GM23338 (cell line): ENCODE measurements at regions not wholly inside any gene's neighbourhood (a gene's known extent, or its start where the extent isn't known, plus 50 kb on each side); places are given as distances from the start of the nearest gene placed in this dataset.

Experiments
- ATAC-seq: fragments of 200-7000 bp; cut with Tn5 transposase; 3 replicates; pipeline ENCODE4 v1.9.1; 2020
- DNase-seq: peaks from one replicate; pipeline ENCODE4 v3.0.0-alpha.2; 2015; ENCODE audit warnings: low spot score
- H2AFZ ChIP-seq: fragments of 200-600 bp; sonication (generic); 2 replicates; pipeline ENCODE4 v1.8.0; 2016; ENCODE audit warnings: antibody characterized with exemption, mild to moderate bottlenecking, moderate library complexity
- H3F3A ChIP-seq: fragments of 200-600 bp; sonication (generic); replicated peaks from 2 replicates; pipeline ENCODE4 v1.8.0; 2017; ENCODE audit warnings: antibody characterized with exemption, mixed run types, low read depth
- H3K27ac ChIP-seq: fragments of 200-600 bp; sonication (generic); 2 replicates; pipeline ENCODE4 v1.6.1; 2016; ENCODE audit warnings: low read depth
- H3K27me3 ChIP-seq: fragments of 200-600 bp; sonication (generic); 2 replicates; pipeline ENCODE4 v1.8.0; 2016; ENCODE audit warnings: mild to moderate bottlenecking, mixed run types, moderate library complexity; ENCODE audit not compliant: insufficient read depth
- H3K36me3 ChIP-seq: fragments of 200-600 bp; sonication (generic); 2 replicates; pipeline ENCODE4 v1.8.0; 2016; ENCODE audit warnings: mild to moderate bottlenecking; ENCODE audit not compliant: insufficient read depth
- H3K4me1 ChIP-seq: fragments of 200-600 bp; sonication (generic); 2 replicates; pipeline ENCODE4 v1.8.0; 2016; ENCODE audit warnings: mild to moderate bottlenecking, moderate library complexity; ENCODE audit not compliant: insufficient read depth
- H3K4me2 ChIP-seq: fragments of 200-600 bp; sonication (generic); 2 replicates; pipeline ENCODE4 v1.7.1; 2017; ENCODE audit warnings: mixed run types
- H3K4me3 ChIP-seq: fragments of 200-600 bp; sonication (generic); 2 replicates; pipeline ENCODE4 v1.6.1; 2016; ENCODE audit warnings: mixed run types
- H3K79me2 ChIP-seq: fragments of 200-600 bp; sonication (generic); replicated peaks from 2 replicates; pipeline ENCODE4 v1.8.0; 2017; ENCODE audit warnings: mild to moderate bottlenecking; ENCODE audit not compliant: insufficient read depth
- H3K9me2 ChIP-seq: fragments of 200-600 bp; sonication (generic); 2 replicates; pipeline ENCODE4 v1.8.0; 2017; ENCODE audit not compliant: insufficient read depth
- H4K20me1 ChIP-seq: fragments of 200-600 bp; sonication (generic); replicated peaks from 2 replicates; pipeline ENCODE4 v1.8.0; 2017; ENCODE audit warnings: mild to moderate bottlenecking; ENCODE audit not compliant: insufficient read depth
- H3K27ac Mint-ChIP-seq: 2 replicates; pipeline ENCODE4 v1.8.0; 2020; ENCODE audit warnings: inconsistent platforms, mild to moderate bottlenecking, moderate library complexity, mixed read lengths
- H3K27me3 Mint-ChIP-seq: 3 replicates; pipeline ENCODE4 v1.8.0; 2022; ENCODE audit warnings: low read depth, mild to moderate bottlenecking, moderate library complexity, mixed read lengths, inconsistent platforms; ENCODE audit not compliant: insufficient read depth, poor library complexity
- H3K36me3 Mint-ChIP-seq: 3 replicates; pipeline ENCODE4 v1.8.0; 2021; ENCODE audit warnings: low read depth, mild to moderate bottlenecking, inconsistent platforms, moderate library complexity, mixed read lengths
- H3K4me1 Mint-ChIP-seq: 3 replicates; pipeline ENCODE4 v1.8.0; 2020; ENCODE audit warnings: mild to moderate bottlenecking, inconsistent platforms, mixed read lengths
- H3K4me3 Mint-ChIP-seq: 3 replicates; pipeline ENCODE4 v1.8.0; 2021; ENCODE audit warnings: moderate library complexity, mild to moderate bottlenecking, inconsistent platforms, mixed read lengths
- H3K9me3 Mint-ChIP-seq: 3 replicates; pipeline ENCODE4 v1.8.0; 2020; ENCODE audit warnings: moderate library complexity, mild to moderate bottlenecking, inconsistent platforms, mixed read lengths
- EZH2 ChIP-seq: fragments of 200-600 bp; sonication (generic); IDR thresholded peaks from one replicate; pipeline ENCODE4 v1.8.0; 2017; ENCODE audit warnings: antibody characterized with exemption, mild to moderate bottlenecking, low read depth; ENCODE audit not compliant: unreplicated experiment
- EZH2phosphoT487 ChIP-seq: fragments of 200-600 bp; sonication (generic); IDR thresholded peaks from one replicate; pipeline ENCODE4 v1.8.1; 2018; ENCODE audit warnings: antibody characterized with exemption; ENCODE audit not compliant: unreplicated experiment
- STAT1 ChIP-seq: IDR thresholded peaks from one replicate; pipeline ENCODE4 v1.6.1; 2016; ENCODE audit warnings: antibody characterized with exemption; ENCODE audit not compliant: unreplicated experiment
- TF ChIP-seq, protein P1 (sequence below): fragments of 250-450 bp; sonication (Bioruptor Pico); IDR thresholded peaks from 2 replicates; pipeline ENCODE4 v1.5.0; 2020; ENCODE audit warnings: mild to moderate bottlenecking, moderate library complexity
- TF ChIP-seq, protein P2 (sequence below): IDR thresholded peaks from one replicate; pipeline ENCODE4 v1.6.1; 2018; ENCODE audit warnings: antibody characterized with exemption; ENCODE audit not compliant: unreplicated experiment

GRCh38 chr6:9647599-9647998 is 767.3 kb downstream of the TFAP2A start (continued):
- TF ChIP-seq, protein P1, sequence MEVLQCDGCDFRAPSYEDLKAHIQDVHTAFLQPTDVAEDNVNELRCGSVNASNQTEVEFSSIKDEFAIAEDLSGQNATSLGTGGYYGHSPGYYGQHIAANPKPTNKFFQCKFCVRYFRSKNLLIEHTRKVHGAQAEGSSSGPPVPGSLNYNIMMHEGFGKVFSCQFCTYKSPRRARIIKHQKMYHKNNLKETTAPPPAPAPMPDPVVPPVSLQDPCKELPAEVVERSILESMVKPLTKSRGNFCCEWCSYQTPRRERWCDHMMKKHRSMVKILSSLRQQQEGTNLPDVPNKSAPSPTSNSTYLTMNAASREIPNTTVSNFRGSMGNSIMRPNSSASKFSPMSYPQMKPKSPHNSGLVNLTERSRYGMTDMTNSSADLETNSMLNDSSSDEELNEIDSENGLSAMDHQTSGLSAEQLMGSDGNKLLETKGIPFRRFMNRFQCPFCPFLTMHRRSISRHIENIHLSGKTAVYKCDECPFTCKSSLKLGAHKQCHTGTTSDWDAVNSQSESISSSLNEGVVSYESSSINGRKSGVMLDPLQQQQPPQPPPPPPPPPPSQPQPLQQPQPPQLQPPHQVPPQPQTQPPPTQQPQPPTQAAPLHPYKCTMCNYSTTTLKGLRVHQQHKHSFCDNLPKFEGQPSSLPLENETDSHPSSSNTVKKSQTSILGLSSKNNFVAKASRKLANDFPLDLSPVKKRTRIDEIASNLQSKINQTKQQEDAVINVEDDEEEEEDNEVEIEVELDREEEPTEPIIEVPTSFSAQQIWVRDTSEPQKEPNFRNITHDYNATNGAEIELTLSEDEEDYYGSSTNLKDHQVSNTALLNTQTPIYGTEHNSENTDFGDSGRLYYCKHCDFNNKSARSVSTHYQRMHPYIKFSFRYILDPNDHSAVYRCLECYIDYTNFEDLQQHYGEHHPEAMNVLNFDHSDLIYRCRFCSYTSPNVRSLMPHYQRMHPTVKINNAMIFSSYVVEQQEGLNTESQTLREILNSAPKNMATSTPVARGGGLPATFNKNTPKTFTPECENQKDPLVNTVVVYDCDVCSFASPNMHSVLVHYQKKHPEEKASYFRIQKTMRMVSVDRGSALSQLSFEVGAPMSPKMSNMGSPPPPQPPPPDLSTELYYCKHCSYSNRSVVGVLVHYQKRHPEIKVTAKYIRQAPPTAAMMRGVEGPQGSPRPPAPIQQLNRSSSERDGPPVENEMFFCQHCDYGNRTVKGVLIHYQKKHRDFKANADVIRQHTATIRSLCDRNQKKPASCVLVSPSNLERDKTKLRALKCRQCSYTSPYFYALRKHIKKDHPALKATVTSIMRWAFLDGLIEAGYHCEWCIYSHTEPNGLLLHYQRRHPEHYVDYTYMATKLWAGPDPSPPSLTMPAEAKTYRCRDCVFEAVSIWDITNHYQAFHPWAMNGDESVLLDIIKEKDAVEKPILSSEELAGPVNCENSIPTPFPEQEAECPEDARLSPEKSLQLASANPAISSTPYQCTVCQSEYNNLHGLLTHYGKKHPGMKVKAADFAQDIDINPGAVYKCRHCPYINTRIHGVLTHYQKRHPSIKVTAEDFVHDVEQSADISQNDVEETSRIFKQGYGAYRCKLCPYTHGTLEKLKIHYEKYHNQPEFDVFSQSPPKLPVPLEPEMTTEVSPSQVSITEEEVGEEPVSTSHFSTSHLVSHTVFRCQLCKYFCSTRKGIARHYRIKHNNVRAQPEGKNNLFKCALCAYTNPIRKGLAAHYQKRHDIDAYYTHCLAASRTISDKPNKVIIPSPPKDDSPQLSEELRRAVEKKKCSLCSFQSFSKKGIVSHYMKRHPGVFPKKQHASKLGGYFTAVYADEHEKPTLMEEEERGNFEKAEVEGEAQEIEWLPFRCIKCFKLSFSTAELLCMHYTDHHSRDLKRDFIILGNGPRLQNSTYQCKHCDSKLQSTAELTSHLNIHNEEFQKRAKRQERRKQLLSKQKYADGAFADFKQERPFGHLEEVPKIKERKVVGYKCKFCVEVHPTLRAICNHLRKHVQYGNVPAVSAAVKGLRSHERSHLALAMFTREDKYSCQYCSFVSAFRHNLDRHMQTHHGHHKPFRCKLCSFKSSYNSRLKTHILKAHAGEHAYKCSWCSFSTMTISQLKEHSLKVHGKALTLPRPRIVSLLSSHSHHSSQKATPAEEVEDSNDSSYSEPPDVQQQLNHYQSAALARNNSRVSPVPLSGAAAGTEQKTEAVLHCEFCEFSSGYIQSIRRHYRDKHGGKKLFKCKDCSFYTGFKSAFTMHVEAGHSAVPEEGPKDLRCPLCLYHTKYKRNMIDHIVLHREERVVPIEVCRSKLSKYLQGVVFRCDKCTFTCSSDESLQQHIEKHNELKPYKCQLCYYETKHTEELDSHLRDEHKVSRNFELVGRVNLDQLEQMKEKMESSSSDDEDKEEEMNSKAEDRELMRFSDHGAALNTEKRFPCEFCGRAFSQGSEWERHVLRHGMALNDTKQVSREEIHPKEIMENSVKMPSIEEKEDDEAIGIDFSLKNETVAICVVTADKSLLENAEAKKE: no peak
- TF ChIP-seq EZH2: no peak

DNA sequence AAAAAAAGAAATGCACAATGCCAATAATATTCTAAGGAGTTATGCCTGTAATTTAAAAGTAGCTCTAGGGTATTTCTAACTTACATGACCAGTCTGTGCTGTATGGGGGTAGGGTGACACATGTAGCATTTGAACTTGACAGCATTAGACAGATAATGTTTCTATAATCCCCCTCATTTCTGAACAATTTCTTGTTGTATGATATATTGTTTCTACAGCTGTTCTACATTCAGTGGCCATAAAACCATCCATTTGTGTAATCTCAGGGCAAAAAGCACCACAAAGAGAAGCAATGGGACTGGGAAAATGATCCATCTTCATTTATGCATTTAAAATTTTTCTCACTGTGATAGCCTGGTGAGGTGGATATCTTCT is 767.8 kb downstream of the TFAP2A start:
- Mint-ChIP-seq H3K36me3 (no peaks in the 10 kb centered on the region), H3K4me1 (no peaks in the 10 kb centered on the region), H3K27me3 (peaks cover 2% of the 10 kb centered on the region), H3K4me3 (no peak overlapping the region), H3K27ac (no peak overlapping the region), H3K9me3 (no peaks in the 10 kb centered on the region)
- Histone ChIP-seq H3F3A (no peaks in the 10 kb centered on the region), H3K4me1 (no peaks in the 10 kb centered on the region), H3K79me2 (no peaks in the 10 kb centered on the region), H3K4me2 (no peak overlapping the region), H3K36me3 (no peaks in the 10 kb centered on the region), H3K4me3 (no peak overlapping the region), H3K27ac (no peak overlapping the region), H2AFZ (no peak overlapping the region), H3K9me2 (peaks cover 5% of the 10 kb centered on the region; the same call in 1 of the 2 replicates), H3K27me3 (no peaks in the 10 kb centered on the region), H4K20me1 (no peaks in the 10 kb centered on the region)
- DNase-seq: no peak
- ATAC-seq: no peak
- TF ChIP-seq STAT1 (no peak), EZH2 (no peak), EZH2phosphoT487 (no peak)
- TF ChIP-seq, protein P1: no peak
- TF ChIP-seq, protein P2, sequence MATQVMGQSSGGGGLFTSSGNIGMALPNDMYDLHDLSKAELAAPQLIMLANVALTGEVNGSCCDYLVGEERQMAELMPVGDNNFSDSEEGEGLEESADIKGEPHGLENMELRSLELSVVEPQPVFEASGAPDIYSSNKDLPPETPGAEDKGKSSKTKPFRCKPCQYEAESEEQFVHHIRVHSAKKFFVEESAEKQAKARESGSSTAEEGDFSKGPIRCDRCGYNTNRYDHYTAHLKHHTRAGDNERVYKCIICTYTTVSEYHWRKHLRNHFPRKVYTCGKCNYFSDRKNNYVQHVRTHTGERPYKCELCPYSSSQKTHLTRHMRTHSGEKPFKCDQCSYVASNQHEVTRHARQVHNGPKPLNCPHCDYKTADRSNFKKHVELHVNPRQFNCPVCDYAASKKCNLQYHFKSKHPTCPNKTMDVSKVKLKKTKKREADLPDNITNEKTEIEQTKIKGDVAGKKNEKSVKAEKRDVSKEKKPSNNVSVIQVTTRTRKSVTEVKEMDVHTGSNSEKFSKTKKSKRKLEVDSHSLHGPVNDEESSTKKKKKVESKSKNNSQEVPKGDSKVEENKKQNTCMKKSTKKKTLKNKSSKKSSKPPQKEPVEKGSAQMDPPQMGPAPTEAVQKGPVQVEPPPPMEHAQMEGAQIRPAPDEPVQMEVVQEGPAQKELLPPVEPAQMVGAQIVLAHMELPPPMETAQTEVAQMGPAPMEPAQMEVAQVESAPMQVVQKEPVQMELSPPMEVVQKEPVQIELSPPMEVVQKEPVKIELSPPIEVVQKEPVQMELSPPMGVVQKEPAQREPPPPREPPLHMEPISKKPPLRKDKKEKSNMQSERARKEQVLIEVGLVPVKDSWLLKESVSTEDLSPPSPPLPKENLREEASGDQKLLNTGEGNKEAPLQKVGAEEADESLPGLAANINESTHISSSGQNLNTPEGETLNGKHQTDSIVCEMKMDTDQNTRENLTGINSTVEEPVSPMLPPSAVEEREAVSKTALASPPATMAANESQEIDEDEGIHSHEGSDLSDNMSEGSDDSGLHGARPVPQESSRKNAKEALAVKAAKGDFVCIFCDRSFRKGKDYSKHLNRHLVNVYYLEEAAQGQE: no peak
